HEK293T (cell line): ENCODE measurements at regions not wholly inside any gene's neighbourhood (a gene's known extent, or its start where the extent isn't known, plus 50 kb on each side); places are given as distances from the start of the nearest gene placed in this dataset.

Experiments
- BHLHE40 ChIP-seq: fragments of 450-650 bp; IDR thresholded peaks from 2 replicates; pipeline ENCODE4 v1.6.1; 2016; ENCODE audit warnings: mild to moderate bottlenecking, moderate library complexity, borderline replicate concordance
- CTBP1 ChIP-seq: fragments of 450-650 bp; IDR thresholded peaks from 2 replicates; pipeline ENCODE4 v1.6.1; 2016; ENCODE audit warnings: borderline replicate concordance
- FOXA1 ChIP-seq: fragments of 450-650 bp; IDR thresholded peaks from 2 replicates; pipeline ENCODE4 v1.6.1; 2016; ENCODE audit warnings: mild to moderate bottlenecking
- FOXM1 ChIP-seq: fragments of 450-650 bp; IDR thresholded peaks from 2 replicates; pipeline ENCODE4 v1.6.1; 2017; ENCODE audit warnings: mild to moderate bottlenecking, borderline replicate concordance
- HDGF ChIP-seq: fragments of 450-650 bp; IDR thresholded peaks from 2 replicates; pipeline ENCODE4 v1.6.1; 2017; ENCODE audit warnings: antibody characterized with exemption, borderline replicate concordance
- L3MBTL2 ChIP-seq: fragments of 450-650 bp; conservative IDR thresholded peaks from 2 replicates; pipeline ENCODE4 v1.6.1; 2016; ENCODE audit warnings: mild to moderate bottlenecking
- NFRKB ChIP-seq: fragments of 450-650 bp; IDR thresholded peaks from 2 replicates; pipeline ENCODE4 v1.6.1; 2016; ENCODE audit warnings: mild to moderate bottlenecking, moderate library complexity
- SP1 ChIP-seq: fragments of 450-650 bp; IDR thresholded peaks from 2 replicates; pipeline ENCODE4 v1.6.1; 2017
- SUZ12 ChIP-seq: fragments of 450-650 bp; IDR thresholded peaks from 2 replicates; pipeline ENCODE4 v1.6.1; 2016; ENCODE audit warnings: mild to moderate bottlenecking
- TARDBP ChIP-seq: fragments of 450-650 bp; IDR thresholded peaks from 2 replicates; pipeline ENCODE4 v1.6.1; 2016

- TF ChIP-seq SP1 (no peak), CTBP1 (no peak), BHLHE40 (no peak), FOXA1 (no peak), NFRKB (no peak), SUZ12 (no peak), FOXM1 (no peak), L3MBTL2 (no peak), HDGF (no peak), TARDBP (no peak)
Observed at GRCh38 chr1:193890935-193891334, 704.5 kb upstream of the B3GALT2 start.
